SH-SY5Y (cell line): ENCODE measurements at regions not wholly inside any gene's neighbourhood (a gene's known extent, or its start where the extent isn't known, plus 50 kb on each side); places are given as distances from the start of the nearest gene placed in this dataset.

Experiments
- GATA2 ChIP-seq: IDR thresholded peaks from 2 replicates; pipeline ENCODE4 v1.6.1; 2011; ENCODE audit warnings: mild to moderate bottlenecking, low read depth, low read length
- GATA3 ChIP-seq: IDR thresholded peaks from 2 replicates; pipeline ENCODE4 v1.6.1; 2011; ENCODE audit warnings: low read depth, mild to moderate bottlenecking, low read length, moderate library complexity

DNA sequence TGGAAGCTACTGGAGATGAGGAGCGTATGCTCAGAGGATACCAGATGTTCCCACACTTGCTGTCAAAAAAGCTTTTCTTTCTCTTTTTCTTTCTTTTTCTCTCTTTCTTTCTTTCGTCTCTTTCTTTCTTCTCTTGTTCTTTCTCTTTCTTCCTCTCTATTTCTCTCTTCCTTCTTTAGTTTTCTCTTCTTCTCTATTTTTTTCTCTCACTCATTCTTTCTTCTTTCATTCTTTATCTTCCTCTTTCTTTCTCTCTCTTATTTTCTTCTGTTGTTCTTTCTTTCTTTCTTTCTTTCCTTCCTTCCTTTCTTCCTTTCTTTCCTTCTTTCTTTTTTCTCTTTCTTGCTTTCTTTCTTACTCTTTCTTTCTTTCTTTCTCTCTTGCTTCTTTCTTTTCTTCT is 457.6 kb downstream of the CMPK2 start:
- TF ChIP-seq GATA3 (no peak), GATA2 (no peak)
